ENCODE measurements at regions not wholly inside any gene's neighbourhood (a gene's known extent, or its start where the extent isn't known, plus 50 kb on each side); places are given as distances from the start of the nearest gene placed in this dataset.

- peaks cover 67% of the 10 kb centered on the region for H3K27me3 ChIP-seq (ENCODE audit: insufficient read depth, low read depth, severe bottlenecking)
- H3K9me3 ChIP-seq (ENCODE audit: severe bottlenecking), result no peaks in the 10 kb centered on the region
- no peak overlapping the region for H3K27ac ChIP-seq
- H3K36me3 ChIP-seq, result no peaks in the 10 kb centered on the region
- DNase-seq, result no peak
- no peak overlapping the region for H3K4me3 ChIP-seq (ENCODE audit: low read depth, low read length)
- no peak for TF ChIP-seq CTCF (IDR thresholded peaks at IDR 0.05; ENCODE audit: low read depth, low read length)
Observed at GRCh38 chr18:54033052-54033451, 191.4 kb downstream of the MBD2 start.

GRCh38 chr18:54032412-54032811, 192.1 kb downstream of the MBD2 start:
- Histone ChIP-seq H3K36me3 (no peaks in the 10 kb centered on the region), H3K9me3 (ENCODE audit: severe bottlenecking) (no peaks in the 10 kb centered on the region), H3K4me3 (ENCODE audit: low read depth, low read length) (no peak overlapping the region), H3K27me3 (ENCODE audit: insufficient read depth, low read depth, severe bottlenecking) (peaks cover 62% of the 10 kb centered on the region), H3K27ac (no peak overlapping the region)
- no peak for TF ChIP-seq CTCF (IDR thresholded peaks at IDR 0.05; ENCODE audit: low read depth, low read length)
- no peak for DNase-seq

- no peak for DNase-seq
- TF ChIP-seq CTCF (IDR thresholded peaks at IDR 0.05; ENCODE audit: low read depth, low read length), result no peak
- H3K36me3 ChIP-seq, result no peaks in the 10 kb centered on the region
- no peaks in the 10 kb centered on the region for H3K9me3 ChIP-seq (ENCODE audit: severe bottlenecking)
- H3K27ac ChIP-seq, result no peak overlapping the region
- H3K27me3 ChIP-seq (ENCODE audit: insufficient read depth, low read depth, severe bottlenecking), result peaks cover 52% of the 10 kb centered on the region
- H3K4me3 ChIP-seq (ENCODE audit: low read depth, low read length), result no peak overlapping the region
Observed at GRCh38 chr18:54031243-54031642, 193.2 kb downstream of the MBD2 start.

- Histone ChIP-seq H3K36me3 (no peaks in the 10 kb centered on the region), H3K4me3 (ENCODE audit: low read depth, low read length) (no peak overlapping the region), H3K27ac (no peak overlapping the region), H3K27me3 (ENCODE audit: insufficient read depth, low read depth, severe bottlenecking) (peaks cover 51% of the 10 kb centered on the region), H3K9me3 (ENCODE audit: severe bottlenecking) (no peaks in the 10 kb centered on the region)
- no peak for DNase-seq
- TF ChIP-seq CTCF (IDR thresholded peaks at IDR 0.05; ENCODE audit: low read depth, low read length), result no peak
Observed at GRCh38 chr18:54030434-54030833, 194.0 kb downstream of the MBD2 start.

GRCh38 chr18:54023471-54023870, 201.0 kb downstream of the MBD2 start:
- no peaks in the 10 kb centered on the region for H3K36me3 ChIP-seq
- H3K27me3 ChIP-seq (ENCODE audit: insufficient read depth, low read depth, severe bottlenecking), result peaks cover 70% of the 10 kb centered on the region
- no peak overlapping the region for H3K4me3 ChIP-seq (ENCODE audit: low read depth, low read length)
- H3K9me3 ChIP-seq (ENCODE audit: severe bottlenecking), result no peaks in the 10 kb centered on the region
- H3K27ac ChIP-seq, result no peak overlapping the region
- no peak for DNase-seq
- no peak for TF ChIP-seq CTCF (IDR thresholded peaks at IDR 0.05; ENCODE audit: low read depth, low read length)

GRCh38 chr18:54020966-54021365, 203.5 kb downstream of the MBD2 start:
- DNase-seq, result no peak
- no peaks in the 10 kb centered on the region for H3K36me3 ChIP-seq

More at GRCh38 chr18:54020966-54021365, 203.5 kb downstream of the MBD2 start:
- Histone ChIP-seq H3K4me3 (ENCODE audit: low read depth, low read length) (no peak overlapping the region), H3K9me3 (ENCODE audit: severe bottlenecking) (no peaks in the 10 kb centered on the region), H3K27ac (no peak overlapping the region), H3K27me3 (ENCODE audit: insufficient read depth, low read depth, severe bottlenecking) (peaks cover 84% of the 10 kb centered on the region)
- TF ChIP-seq CTCF (IDR thresholded peaks at IDR 0.05; ENCODE audit: low read depth, low read length), result no peak

Data from WERI-Rb-1 (cell line).